SHP77 treated with DMSO at 0.1 percent for 48 hours (cell line): ENCODE measurements at regions not wholly inside any gene's neighbourhood (a gene's known extent, or its start where the extent isn't known, plus 50 kb on each side); places are given as distances from the start of the nearest gene placed in this dataset.

ENCODE experiments used
- DNase-seq: peaks from one replicate; lab custom pipeline; 2025; lab: John Stamatoyannopoulos, UW

DNA sequence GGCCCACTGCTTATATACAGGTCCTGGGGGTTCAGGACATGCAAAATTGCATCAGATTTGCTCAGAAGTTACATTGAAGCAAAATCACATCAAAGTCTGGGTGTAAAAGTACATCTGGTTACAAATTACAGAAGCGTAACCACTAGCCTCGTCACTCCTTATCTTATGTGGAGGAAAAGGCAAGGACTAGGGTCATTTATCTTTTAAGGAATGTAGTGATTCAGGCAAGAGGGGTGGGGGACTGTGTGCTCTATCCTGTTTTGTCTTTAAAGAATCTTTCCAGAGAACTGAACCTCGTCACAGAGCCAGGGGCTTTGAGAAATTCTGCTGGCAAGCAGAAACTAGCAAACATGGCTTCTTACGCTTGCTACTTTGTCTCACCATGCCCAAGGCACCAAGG, 61.1 kb upstream of the RAB4A start:
- DNase-seq: no peak

DNA sequence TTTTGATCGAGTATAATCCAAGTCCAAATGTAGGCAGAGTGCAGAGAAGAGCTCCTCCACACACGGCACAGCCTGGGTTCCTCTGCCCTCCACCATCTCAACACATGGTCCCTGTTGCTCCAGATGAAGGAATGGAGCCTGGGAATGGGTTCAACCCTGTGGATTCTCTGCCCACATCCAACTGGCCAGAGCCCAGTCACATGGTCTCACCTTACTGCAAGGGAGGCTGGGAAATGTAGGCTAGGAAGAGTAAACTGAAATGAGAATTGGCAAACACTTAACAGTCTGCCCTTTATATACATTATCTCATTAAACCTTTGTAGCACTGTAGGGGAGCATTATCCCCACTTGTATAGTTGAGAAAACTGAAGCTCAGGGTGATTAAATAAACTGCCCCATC, 60.1 kb upstream of the RAB4A start:
- DNase-seq: no peak

DNA sequence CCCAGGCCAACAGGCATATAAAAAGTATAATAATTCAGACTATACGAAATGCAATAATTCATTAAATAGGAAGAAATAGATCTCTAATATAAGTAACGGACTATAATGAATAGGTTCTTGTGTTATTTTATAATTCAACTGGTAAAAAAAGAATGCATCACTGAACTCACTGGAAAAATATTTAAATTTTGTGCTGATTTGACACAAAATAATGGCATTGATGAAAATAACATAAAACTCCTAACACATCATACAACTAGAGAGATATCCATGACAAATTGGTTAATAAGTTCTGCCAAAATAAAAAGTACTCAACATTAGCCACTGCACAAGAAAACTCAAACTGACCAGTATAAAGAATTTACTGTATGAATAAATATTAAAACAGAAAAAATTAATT, 57.1 kb upstream of the RAB4A start:
- no peak for DNase-seq

DNA sequence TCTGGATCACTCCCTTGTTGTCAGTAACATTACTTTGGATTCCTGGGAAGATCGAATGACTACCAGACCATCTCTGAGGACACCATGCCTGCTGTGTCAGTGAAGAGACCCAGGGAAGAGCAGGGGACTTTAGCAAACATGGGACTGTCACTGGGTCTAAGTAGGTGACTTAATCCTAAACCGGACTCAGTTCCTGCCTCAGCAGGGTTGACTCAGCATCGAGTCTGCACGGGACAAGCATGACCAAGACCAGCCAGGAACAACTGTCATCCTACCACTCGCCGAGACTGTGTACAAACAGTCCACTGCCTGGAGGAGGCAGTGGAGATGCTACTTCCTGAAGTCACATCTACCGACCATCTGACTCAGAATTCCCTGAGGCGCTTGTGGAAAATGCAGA, 53.2 kb upstream of the RAB4A start:
- DNase-seq: no peak

DNA sequence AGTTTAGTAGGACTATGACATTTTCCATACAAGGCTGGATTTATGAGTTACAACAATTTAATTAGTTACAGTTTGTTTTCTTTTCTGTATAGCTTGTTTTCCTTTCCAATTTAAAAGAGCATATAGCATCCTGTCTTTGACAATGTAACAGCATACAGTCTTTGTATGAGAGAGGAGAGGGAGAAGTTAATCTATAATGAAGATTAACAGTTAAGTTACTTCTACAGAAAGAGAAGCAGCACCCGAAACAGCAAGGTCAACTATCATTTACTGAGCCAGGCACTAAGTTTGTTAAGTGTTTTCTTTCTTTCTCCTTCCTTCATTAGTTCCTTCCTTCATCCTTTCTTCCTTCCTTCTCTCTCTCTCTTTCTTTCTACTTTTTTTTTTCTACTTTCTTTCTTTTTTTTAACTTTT, 52.3 kb upstream of the RAB4A start:
- no peak for DNase-seq

DNA sequence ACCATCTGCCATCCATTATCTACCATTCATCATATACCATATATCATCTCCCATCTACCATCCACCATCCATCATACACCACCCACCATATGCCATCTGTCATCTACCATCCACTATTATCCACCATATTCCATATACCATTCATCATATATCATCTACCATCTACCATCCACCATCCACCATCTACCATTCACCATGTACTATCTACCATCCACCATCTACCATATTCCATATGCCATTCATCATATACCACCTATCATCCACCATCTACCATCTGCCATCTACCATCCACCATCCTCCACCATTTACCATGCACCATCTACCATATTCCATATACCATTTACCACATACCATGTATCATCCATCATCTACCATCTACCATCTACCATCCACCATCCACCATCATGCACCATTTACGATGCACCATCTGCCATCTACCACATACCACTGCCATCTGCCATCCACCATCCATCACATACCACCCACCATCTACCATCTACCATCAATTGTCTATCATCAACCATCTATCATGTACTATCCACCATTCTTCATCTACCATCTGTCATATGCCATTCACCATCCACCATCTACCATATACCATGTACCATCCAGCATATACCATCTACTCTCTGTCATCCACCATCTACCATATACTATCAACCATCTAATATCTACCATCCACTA, 50.6 kb upstream of the RAB4A start:
- no peak for DNase-seq

DNA sequence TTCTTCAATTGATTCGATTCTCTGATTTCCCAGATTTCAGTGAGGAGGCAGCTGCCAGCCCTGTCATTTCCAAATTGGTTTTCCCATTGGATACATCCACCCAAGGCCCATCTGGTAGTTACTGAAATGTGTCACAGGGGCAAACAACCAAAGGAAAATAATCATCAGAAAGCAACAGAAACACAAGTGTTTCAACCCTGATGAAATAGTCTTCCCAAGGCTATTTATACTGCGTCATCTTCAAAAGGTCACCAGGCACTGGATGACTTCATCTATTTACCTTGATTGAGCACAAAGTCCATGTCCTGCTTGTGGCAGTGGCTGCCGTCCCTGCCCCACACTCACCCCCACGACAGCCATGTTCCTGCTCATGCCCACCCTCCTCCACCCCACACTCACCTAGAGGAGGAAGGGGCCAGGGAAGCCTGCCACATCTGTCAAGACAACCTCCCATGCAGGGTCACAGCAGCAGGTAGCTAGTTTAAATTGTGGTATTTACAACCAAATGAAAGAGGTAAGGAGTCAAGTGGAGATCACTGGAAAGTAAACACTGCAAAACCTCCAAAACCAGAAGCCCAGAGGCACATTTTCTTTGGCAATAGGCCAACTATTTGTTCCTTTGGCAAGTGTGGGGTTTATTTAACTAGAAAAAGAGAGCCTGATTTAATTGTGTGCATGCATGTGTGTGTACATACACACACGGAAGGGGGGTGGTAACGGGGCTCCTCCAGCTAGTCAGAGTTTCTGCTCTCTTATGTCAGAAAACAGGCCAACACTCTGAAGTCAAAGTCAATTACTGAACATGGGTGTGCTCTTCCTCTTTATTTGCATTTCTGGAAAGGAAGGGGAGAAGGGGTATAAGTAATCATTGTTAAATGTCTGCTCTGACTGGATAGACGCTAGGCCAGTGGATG, 49.5 kb upstream of the RAB4A start:
- peak; percentile 98 for DNase-seq
